OCI-LY7 (cell line): ENCODE measurements at regions not wholly inside any gene's neighbourhood (a gene's known extent, or its start where the extent isn't known, plus 50 kb on each side); places are given as distances from the start of the nearest gene placed in this dataset.

Experiments used
- BruUV-seq: library from RNA; stranded (reverse); fragments of 400-500 nt; replicated peaks from 2 replicates; lab custom pipeline; 2021; lab: Mats Ljungman, UMichigan
- CTCF ChIA-PET: fragments of 300-600 bp; sonication (Branson Sonifier 250); formaldehyde crosslinking; loops from one replicate; lab custom pipeline; 2022; ENCODE audit warnings: antibody characterized with exemption; ENCODE audit not compliant: unreplicated experiment; lab: Charles Lee
- POLR2A ChIA-PET: fragments of 300-600 bp; sonication (Branson Sonifier 250); formaldehyde crosslinking; loops from one replicate; lab custom pipeline; 2022; ENCODE audit warnings: antibody characterized with exemption; lab: Charles Lee
- DNase-seq: peaks from one replicate; pipeline ENCODE4 v3.0.0-alpha.2; 2015; ENCODE audit warnings: low spot score
- H2AFZ ChIP-seq: fragments of 200-600 bp; sonication (generic), shearing (Covaris generic); 2 replicates; pipeline ENCODE4 v1.6.1; 2014; ENCODE audit warnings: mild to moderate bottlenecking, antibody characterized with exemption, low read length, moderate library complexity
- H3K27ac ChIP-seq: fragments of 200-600 bp; sonication (generic); 2 replicates; pipeline ENCODE4 v1.5.1; 2014; ENCODE audit warnings: mixed run types, low read depth, mild to moderate bottlenecking, moderate library complexity, low read length, inconsistent platforms; ENCODE audit not compliant: poor library complexity, severe bottlenecking
- H3K36me3 ChIP-seq: fragments of 200-600 bp; sonication (generic); 2 replicates; pipeline ENCODE4 v1.6.1; 2014; ENCODE audit warnings: mild to moderate bottlenecking, antibody characterized with exemption, low read length, moderate library complexity, mixed read lengths; ENCODE audit not compliant: insufficient read depth
- H3K4me1 ChIP-seq: fragments of 200-600 bp; sonication (generic); 2 replicates; pipeline ENCODE4 v1.5.1; 2014; ENCODE audit warnings: mild to moderate bottlenecking, low read length; ENCODE audit not compliant: insufficient read depth, poor library complexity, severe bottlenecking
- H3K4me2 ChIP-seq: fragments of 200-600 bp; sonication (generic); 2 replicates; pipeline ENCODE4 v1.6.1; 2014; ENCODE audit warnings: mild to moderate bottlenecking, low read length
- H3K4me3 ChIP-seq: fragments of 200-600 bp; sonication (generic); 2 replicates; pipeline ENCODE4 v1.5.1; 2014; ENCODE audit warnings: mild to moderate bottlenecking, low read depth, low read length; ENCODE audit not compliant: poor library complexity, severe bottlenecking
- H3K79me2 ChIP-seq: fragments of 200-600 bp; sonication (generic); 2 replicates; pipeline ENCODE4 v1.6.1; 2016; ENCODE audit warnings: low read depth, mild to moderate bottlenecking, low read length, moderate library complexity, mixed read lengths; ENCODE audit not compliant: insufficient read depth
- H3K9me2 ChIP-seq: fragments of 200-600 bp; sonication (generic); 2 replicates; pipeline ENCODE4 v1.6.1; 2016; ENCODE audit warnings: mild to moderate bottlenecking, low read length, mixed read lengths; ENCODE audit not compliant: insufficient read depth
- H3K9me3 ChIP-seq: fragments of 200-600 bp; sonication (generic); 2 replicates; pipeline ENCODE4 v1.6.1; 2014; ENCODE audit warnings: mild to moderate bottlenecking, mixed run types, low read length, mixed read lengths
- H4K20me1 ChIP-seq: fragments of 200-600 bp; sonication (generic); 2 replicates; pipeline ENCODE4 v1.6.1; 2014; ENCODE audit warnings: mild to moderate bottlenecking, antibody characterized with exemption, low read length, moderate library complexity, mixed read lengths; ENCODE audit not compliant: insufficient read depth
- CTCF ChIP-seq: fragments of 200-600 bp; sonication (generic); conservative IDR thresholded peaks from 2 replicates; pipeline ENCODE4 v1.5.1; 2014; ENCODE audit warnings: mild to moderate bottlenecking, antibody characterized with exemption, low read length, moderate library complexity, mixed read lengths
- EZH2phosphoT487 ChIP-seq: fragments of 200-600 bp; sonication (generic); IDR thresholded peaks from 2 replicates; pipeline ENCODE4 v1.6.1; 2018; ENCODE audit warnings: low read depth, borderline replicate concordance, mild to moderate bottlenecking, mixed run types, antibody characterized with exemption, low read length, moderate library complexity, mixed read lengths
- intact Hi-C: fragments of 100-400 bp; cut with micrococcal nuclease; formaldehyde crosslinking; loops from one replicate; pipeline ENCODE4 v1.10.0; 2022; ENCODE audit not compliant: unreplicated experiment

GRCh38 chr4:181365671-181366070 lies 877.5 kb upstream of the TENM3 start:
- H3K4me2 ChIP-seq: no peak overlapping the region
- intact Hi-C loops: loop anchor here (5.0 kb wide), 1 partner anchor 63 kb away; no protein-coding TSS in a partner anchor
- no peaks in the 10 kb centered on the region for H3K4me1 ChIP-seq
- no TSS peak for BruUV-seq
- H3K4me3 ChIP-seq: no peak overlapping the region
- H3K36me3 ChIP-seq: no peaks in the 10 kb centered on the region
- TF ChIP-seq CTCF (no peak), EZH2phosphoT487 (no peak)
- no peak for DNase-seq
- H3K27ac ChIP-seq: no peak overlapping the region
- no peaks in the 10 kb centered on the region for H3K79me2 ChIP-seq
- H3K9me2 ChIP-seq: no peaks in the 10 kb centered on the region
- no peak overlapping the region for H2AFZ ChIP-seq
- no peaks in the 10 kb centered on the region for H4K20me1 ChIP-seq
- H3K9me3 ChIP-seq: no peaks in the 10 kb centered on the region
- POLR2A ChIA-PET: interaction anchor here (2.0 kb wide), 1 partner anchor 9 kb away, joined by 6 read pairs; no protein-coding TSS in a partner anchor
- CTCF ChIA-PET: no interaction called here

- Histone ChIP-seq H4K20me1 (no peaks in the 10 kb centered on the region), H2AFZ (no peak overlapping the region), H3K36me3 (no peaks in the 10 kb centered on the region), H3K9me3 (no peaks in the 10 kb centered on the region), H3K9me2 (no peaks in the 10 kb centered on the region), H3K27ac (no peak overlapping the region), H3K79me2 (no peaks in the 10 kb centered on the region), H3K4me2 (no peak overlapping the region), H3K4me3 (no peak overlapping the region), H3K4me1 (no peaks in the 10 kb centered on the region)
- BruUV-seq: no TSS peak
- POLR2A ChIA-PET: no interaction called here
- CTCF ChIA-PET: interaction anchor here (0.6 kb wide), 1 partner anchor 1536 kb away, joined by 3 read pairs; no protein-coding TSS in a partner anchor
- no peak for DNase-seq
- intact Hi-C loops: no loop called here
- TF ChIP-seq CTCF: no peak
- TF ChIP-seq EZH2phosphoT487: no peak
Measured at GRCh38 chr4:181372014-181372413, 871.2 kb upstream of the TENM3 start.

- Histone ChIP-seq H3K4me3 (no peak overlapping the region), H2AFZ (no peak overlapping the region), H3K27ac (no peak overlapping the region), H3K36me3 (no peaks in the 10 kb centered on the region), H3K4me1 (no peaks in the 10 kb centered on the region), H3K79me2 (no peaks in the 10 kb centered on the region), H3K4me2 (no peak overlapping the region), H4K20me1 (no peaks in the 10 kb centered on the region), H3K9me3 (no peaks in the 10 kb centered on the region), H3K9me2 (no peaks in the 10 kb centered on the region)
- BruUV-seq: no TSS peak
- no peak for DNase-seq
- ChIA-PET CTCF (no interaction called here), POLR2A (no interaction called here)
- intact Hi-C loops: no loop called here
- TF ChIP-seq CTCF (no peak), EZH2phosphoT487 (no peak)
Measured at GRCh38 chr4:181376058-181376457, 867.1 kb upstream of the TENM3 start.
